ENCODE measurements at regions not wholly inside any gene's neighbourhood (a gene's known extent, or its start where the extent isn't known, plus 50 kb on each side); places are given as distances from the start of the nearest gene placed in this dataset.

- H3K27me3 ChIP-seq (ENCODE audit: insufficient read depth, low read length, poor library complexity): peaks cover 5% of the 10 kb centered on the region
- H3K36me3 ChIP-seq (ENCODE audit: insufficient read depth, low read length): no peaks in the 10 kb centered on the region
- no peak for DNase-seq
- no peak for ATAC-seq (ENCODE audit: insufficient read depth, low read depth)
- H3K27ac ChIP-seq (ENCODE audit: low read length): no peak overlapping the region
- H3K9ac ChIP-seq (ENCODE audit: low read depth, low read length): no peak overlapping the region
- no peak for TF ChIP-seq CTCF (IDR thresholded peaks at IDR 0.05; ENCODE audit: borderline replicate concordance, extremely low read depth, low read length, poor library complexity, severe bottlenecking)
- TF ChIP-seq EZH2 (IDR thresholded peaks at IDR 0.05; ENCODE audit: borderline replicate concordance, low read depth, low read length, severe bottlenecking): no peak
- H3K4me1 ChIP-seq (ENCODE audit: insufficient read depth, low read length): no peaks in the 10 kb centered on the region
- H4K20me1 ChIP-seq (ENCODE audit: insufficient read depth, low read length): no peaks in the 10 kb centered on the region
- no peaks in the 10 kb centered on the region for H3K9me3 ChIP-seq (ENCODE audit: insufficient read depth, low read length, severe bottlenecking)
- no peak overlapping the region for H3K4me2 ChIP-seq (ENCODE audit: insufficient read depth, low read length)
- H2AFZ ChIP-seq (ENCODE audit: low read depth, low read length): no peak overlapping the region
- H3K79me2 ChIP-seq (ENCODE audit: insufficient read depth, low read length): no peaks in the 10 kb centered on the region
- no peak overlapping the region for H3K4me3 ChIP-seq (ENCODE audit: low read depth in 1 of 2, low read length in 2 of 2)
Measured at GRCh38 chr17:65472666-65473309, 88.7 kb downstream of the AXIN2 start.

DNA sequence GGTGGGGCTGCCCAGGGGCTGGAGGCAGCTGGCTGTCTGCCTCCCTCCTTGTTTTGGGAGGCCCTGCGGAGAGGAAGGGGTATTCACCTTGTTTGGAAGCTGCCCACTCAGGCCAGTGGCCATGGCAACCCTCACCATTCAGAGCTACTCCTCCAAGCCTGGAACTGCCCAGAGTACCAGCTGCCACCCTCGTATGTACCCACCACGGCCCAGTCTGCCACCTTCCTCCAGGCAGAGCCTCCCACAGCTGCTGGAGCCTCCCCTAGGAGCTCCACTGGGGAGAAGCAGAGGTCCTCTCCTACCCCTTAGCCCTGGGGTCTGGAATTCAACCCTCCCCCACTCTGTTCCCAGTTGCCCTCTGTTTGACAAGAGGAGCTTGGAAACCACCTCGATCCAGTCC lies 90.7 kb downstream of the AXIN2 start:
- H3K4me3 ChIP-seq (ENCODE audit: low read depth in 1 of 2, low read length in 2 of 2): no peak overlapping the region
- H3K79me2 ChIP-seq (ENCODE audit: insufficient read depth, low read length): no peaks in the 10 kb centered on the region
- no peaks in the 10 kb centered on the region for H3K36me3 ChIP-seq (ENCODE audit: insufficient read depth, low read length)
- peaks cover 5% of the 10 kb centered on the region for H3K27me3 ChIP-seq (ENCODE audit: insufficient read depth, low read length, poor library complexity)
- TF ChIP-seq EZH2 (IDR thresholded peaks at IDR 0.05; ENCODE audit: borderline replicate concordance, low read depth, low read length, severe bottlenecking) (no peak), CTCF (IDR thresholded peaks at IDR 0.05; ENCODE audit: borderline replicate concordance, extremely low read depth, low read length, poor library complexity, severe bottlenecking) (no peak)
- H3K4me1 ChIP-seq (ENCODE audit: insufficient read depth, low read length): no peaks in the 10 kb centered on the region
- H3K27ac ChIP-seq (ENCODE audit: low read length): no peak overlapping the region
- DNase-seq (no peak), ATAC-seq (ENCODE audit: insufficient read depth, low read depth) (no peak)
- H2AFZ ChIP-seq (ENCODE audit: low read depth, low read length): no peak overlapping the region
- no peak overlapping the region for H3K9ac ChIP-seq (ENCODE audit: low read depth, low read length)
- H4K20me1 ChIP-seq (ENCODE audit: insufficient read depth, low read length): no peaks in the 10 kb centered on the region
- H3K9me3 ChIP-seq (ENCODE audit: insufficient read depth, low read length, severe bottlenecking): no peaks in the 10 kb centered on the region
- no peak overlapping the region for H3K4me2 ChIP-seq (ENCODE audit: insufficient read depth, low read length)

DNA sequence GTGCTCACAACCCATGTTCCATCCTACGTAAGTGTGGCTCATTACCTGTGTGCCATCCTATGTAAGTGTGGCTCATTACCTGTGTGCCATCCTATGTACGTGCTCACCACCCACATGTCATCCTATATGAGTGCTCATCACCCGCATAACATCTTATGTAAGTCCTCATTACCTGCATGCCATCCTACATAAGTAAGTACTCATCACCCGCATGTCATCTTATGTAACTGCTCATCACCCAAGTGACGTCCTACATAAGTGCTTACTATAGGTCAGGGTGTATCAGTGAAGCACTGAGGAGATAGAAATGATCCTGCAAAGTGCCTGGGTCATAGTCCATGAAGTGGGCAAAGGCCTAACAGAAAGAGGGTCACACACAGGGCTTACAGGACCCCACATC lies 93.1 kb downstream of the AXIN2 start:
- Histone ChIP-seq H2AFZ (ENCODE audit: low read depth, low read length) (no peak overlapping the region), H3K79me2 (ENCODE audit: insufficient read depth, low read length) (no peaks in the 10 kb centered on the region), H3K9me3 (ENCODE audit: insufficient read depth, low read length, severe bottlenecking) (no peaks in the 10 kb centered on the region), H3K9ac (ENCODE audit: low read depth, low read length) (no peak overlapping the region), H3K4me1 (ENCODE audit: insufficient read depth, low read length) (no peaks in the 10 kb centered on the region), H3K27ac (ENCODE audit: low read length) (no peak overlapping the region), H3K36me3 (ENCODE audit: insufficient read depth, low read length) (no peaks in the 10 kb centered on the region), H3K27me3 (ENCODE audit: insufficient read depth, low read length, poor library complexity) (peaks cover 5% of the 10 kb centered on the region), H3K4me2 (ENCODE audit: insufficient read depth, low read length) (no peak overlapping the region), H4K20me1 (ENCODE audit: insufficient read depth, low read length) (no peaks in the 10 kb centered on the region), H3K4me3 (ENCODE audit: low read depth in 1 of 2, low read length in 2 of 2) (no peak overlapping the region)
- TF ChIP-seq EZH2 (IDR thresholded peaks at IDR 0.05; ENCODE audit: borderline replicate concordance, low read depth, low read length, severe bottlenecking): no peak
- no peak for TF ChIP-seq CTCF (IDR thresholded peaks at IDR 0.05; ENCODE audit: borderline replicate concordance, extremely low read depth, low read length, poor library complexity, severe bottlenecking)
- DNase-seq (no peak), ATAC-seq (ENCODE audit: insufficient read depth, low read depth) (no peak)

Measured in DND-41 (cell line).